ENCODE measurements at regions not wholly inside any gene's neighbourhood (a gene's known extent, or its start where the extent isn't known, plus 50 kb on each side); places are given as distances from the start of the nearest gene placed in this dataset.
"Not testable (repeated sequence)": the region's sequence is repeated elsewhere in the genome, so short reads cannot be mapped to it uniquely, and the experiment has no call there.

- peak; percentile 25 for DNase-seq (ENCODE audit: low read depth, low spot score)
Observed at GRCh38 chr4:84286048-84286447, 213.0 kb downstream of the NKX6-1 start.

GRCh38 chr4:84279678-84280077 is 219.4 kb downstream of the NKX6-1 start:
- DNase-seq (ENCODE audit: low read depth, low spot score), result no peak

GRCh38 chr4:84277923-84278322 is 221.2 kb downstream of the NKX6-1 start:
- no peak for DNase-seq (ENCODE audit: low read depth, low spot score)

- no peak for DNase-seq (ENCODE audit: low read depth, low spot score)
Observed at GRCh38 chr4:84276752-84277151, 222.3 kb downstream of the NKX6-1 start.

- DNase-seq (ENCODE audit: low read depth, low spot score), result no peak
Observed at GRCh38 chr4:84269536-84270044, 229.5 kb downstream of the NKX6-1 start.

GRCh38 chr4:84264652-84265051 is 234.4 kb downstream of the NKX6-1 start:
- DNase-seq (ENCODE audit: low read depth, low spot score), result no peak

GRCh38 chr4:84263415-84263814 is 235.7 kb downstream of the NKX6-1 start:
- no peak for DNase-seq (ENCODE audit: low read depth, low spot score)

GRCh38 chr4:84260495-84260894 is 238.6 kb downstream of the NKX6-1 start:
- no peak for DNase-seq (ENCODE audit: low read depth, low spot score)

- DNase-seq (ENCODE audit: low read depth, low spot score), result no peak
Observed at GRCh38 chr4:84258905-84259830, 239.9 kb downstream of the NKX6-1 start.

GRCh38 chr4:84254537-84254936 is 244.6 kb downstream of the NKX6-1 start:
- no peak for DNase-seq (ENCODE audit: low read depth, low spot score)

GRCh38 chr4:84249521-84249920 is 249.6 kb downstream of the NKX6-1 start:
- no peak for DNase-seq (ENCODE audit: low read depth, low spot score)

GRCh38 chr4:84245042-84245441 is 254.1 kb downstream of the NKX6-1 start:
- DNase-seq (ENCODE audit: low read depth, low spot score), result not testable (repeated sequence)

GRCh38 chr4:84244346-84244801 is 254.7 kb downstream of the NKX6-1 start:
- DNase-seq (ENCODE audit: low read depth, low spot score), result not testable (repeated sequence)

GRCh38 chr4:84243685-84244084 is 255.4 kb downstream of the NKX6-1 start:
- DNase-seq (ENCODE audit: low read depth, low spot score), result no peak

- no peak for DNase-seq (ENCODE audit: low read depth, low spot score)
Observed at GRCh38 chr4:84239278-84239845, 259.7 kb downstream of the NKX6-1 start.

- DNase-seq (ENCODE audit: low read depth, low spot score), result no peak
Observed at GRCh38 chr4:84238247-84239090, 260.6 kb downstream of the NKX6-1 start.

GRCh38 chr4:84237008-84237407 is 262.1 kb downstream of the NKX6-1 start:
- no peak for DNase-seq (ENCODE audit: low read depth, low spot score)

- no peak for DNase-seq (ENCODE audit: low read depth, low spot score)
Observed at GRCh38 chr4:84235126-84235944, 263.8 kb downstream of the NKX6-1 start.

GRCh38 chr4:84232309-84233095 is 266.6 kb downstream of the NKX6-1 start:
- no peak for DNase-seq (ENCODE audit: low read depth, low spot score)

GRCh38 chr4:84231539-84232055 is 267.5 kb downstream of the NKX6-1 start:
- no peak for DNase-seq (ENCODE audit: low read depth, low spot score)
